ENCODE measurements at regions not wholly inside any gene's neighbourhood (a gene's known extent, or its start where the extent isn't known, plus 50 kb on each side); places are given as distances from the start of the nearest gene placed in this dataset.

DNA sequence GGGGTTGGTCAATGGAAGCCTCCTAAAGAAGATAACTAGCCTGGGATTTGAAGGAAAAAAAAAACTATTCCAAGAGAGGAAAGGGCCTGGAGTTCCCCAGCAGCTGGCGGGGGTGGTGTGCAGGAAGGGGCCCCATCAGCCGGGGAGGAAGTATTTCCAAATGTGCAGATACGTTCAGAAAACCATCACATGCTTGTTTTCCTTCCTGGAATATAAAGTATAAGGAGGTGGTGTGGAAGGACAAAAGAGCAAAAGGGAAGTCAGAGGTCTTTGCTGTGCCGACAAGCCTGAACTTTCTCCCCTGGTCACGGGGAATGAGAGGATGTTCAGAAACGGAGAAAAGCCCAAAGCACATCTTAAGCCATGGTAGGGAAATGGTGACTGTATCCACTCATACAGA is 72.0 kb upstream of the BACE2 start:
- H3K27me3 Mint-ChIP-seq (ENCODE audit: low read depth, unreplicated experiment), result no peaks in the 10 kb centered on the region
- H3K4me3 Mint-ChIP-seq (ENCODE audit: unreplicated experiment), result no peak overlapping the region
- H3K4me1 ChIP-seq (ENCODE audit: insufficient read depth, low read length), result no peaks in the 10 kb centered on the region

DNA sequence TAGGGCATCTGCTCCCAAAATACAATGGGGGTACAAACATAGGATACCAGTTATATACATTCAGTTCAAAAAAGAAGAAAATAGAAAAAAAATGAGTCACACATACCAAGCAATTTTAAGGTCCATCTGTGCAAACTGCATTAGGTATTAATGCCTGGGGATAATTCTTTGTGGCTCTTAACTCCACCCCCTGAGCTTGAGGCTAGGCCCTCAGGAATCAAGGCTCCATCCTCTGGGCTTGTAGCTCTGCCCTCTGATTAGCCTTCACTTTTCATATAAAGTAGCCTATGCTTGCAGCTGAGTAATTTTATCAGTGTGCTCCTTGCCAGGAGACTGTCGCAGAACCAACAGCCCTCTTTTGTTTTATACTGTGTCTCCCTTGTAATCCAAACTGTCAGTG is 69.9 kb upstream of the BACE2 start:
- no peaks in the 10 kb centered on the region for H3K27me3 ChIP-seq (ENCODE audit: insufficient read depth, low read length)
- H3K27ac Mint-ChIP-seq (ENCODE audit: unreplicated experiment), result no peak overlapping the region
- H3K4me1 ChIP-seq (ENCODE audit: insufficient read depth, low read length), result no peaks in the 10 kb centered on the region
- H3K27me3 Mint-ChIP-seq (ENCODE audit: low read depth, unreplicated experiment), result no peaks in the 10 kb centered on the region
- no peak overlapping the region for H3K27ac ChIP-seq (ENCODE audit: low read depth, low read length)
- TF ChIP-seq, protein P1, sequence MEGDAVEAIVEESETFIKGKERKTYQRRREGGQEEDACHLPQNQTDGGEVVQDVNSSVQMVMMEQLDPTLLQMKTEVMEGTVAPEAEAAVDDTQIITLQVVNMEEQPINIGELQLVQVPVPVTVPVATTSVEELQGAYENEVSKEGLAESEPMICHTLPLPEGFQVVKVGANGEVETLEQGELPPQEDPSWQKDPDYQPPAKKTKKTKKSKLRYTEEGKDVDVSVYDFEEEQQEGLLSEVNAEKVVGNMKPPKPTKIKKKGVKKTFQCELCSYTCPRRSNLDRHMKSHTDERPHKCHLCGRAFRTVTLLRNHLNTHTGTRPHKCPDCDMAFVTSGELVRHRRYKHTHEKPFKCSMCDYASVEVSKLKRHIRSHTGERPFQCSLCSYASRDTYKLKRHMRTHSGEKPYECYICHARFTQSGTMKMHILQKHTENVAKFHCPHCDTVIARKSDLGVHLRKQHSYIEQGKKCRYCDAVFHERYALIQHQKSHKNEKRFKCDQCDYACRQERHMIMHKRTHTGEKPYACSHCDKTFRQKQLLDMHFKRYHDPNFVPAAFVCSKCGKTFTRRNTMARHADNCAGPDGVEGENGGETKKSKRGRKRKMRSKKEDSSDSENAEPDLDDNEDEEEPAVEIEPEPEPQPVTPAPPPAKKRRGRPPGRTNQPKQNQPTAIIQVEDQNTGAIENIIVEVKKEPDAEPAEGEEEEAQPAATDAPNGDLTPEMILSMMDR (IDR thresholded peaks at IDR 0.05; ENCODE audit: insufficient read depth, low read depth, low read length), result no peak
- no peak for TF ChIP-seq EZH2 (IDR thresholded peaks at IDR 0.05; ENCODE audit: insufficient read depth, low read length)
- no peak for FAIRE-seq
- no peaks in the 10 kb centered on the region for H4K20me1 ChIP-seq (ENCODE audit: insufficient read depth, low read length)
- no peaks in the 10 kb centered on the region for H3K36me3 ChIP-seq (ENCODE audit: insufficient read depth, low read length)
- H2AFZ ChIP-seq (ENCODE audit: low read depth, low read length), result no peak overlapping the region
- H3K36me3 Mint-ChIP-seq (ENCODE audit: low read depth, unreplicated experiment), result no peaks in the 10 kb centered on the region
- H3K4me2 ChIP-seq (ENCODE audit: low read length), result no peak overlapping the region
- DNase-seq (ENCODE audit: low read depth), result no peak
- H3K9me3 Mint-ChIP-seq (ENCODE audit: unreplicated experiment), result peaks cover 5% of the 10 kb centered on the region
- H3K9ac ChIP-seq (ENCODE audit: low read length), result no peak overlapping the region
- H3K79me2 ChIP-seq (ENCODE audit: insufficient read depth, low read length), result no peaks in the 10 kb centered on the region
- H3K4me3 ChIP-seq (ENCODE audit: insufficient read depth, low read depth, low read length), result no peak overlapping the region
- no peaks in the 10 kb centered on the region for H3K4me1 Mint-ChIP-seq (ENCODE audit: low read depth, unreplicated experiment)
- H3K9me3 ChIP-seq (ENCODE audit: insufficient read depth, low read depth, low read length), result peaks cover 3% of the 10 kb centered on the region
- H3K4me3 Mint-ChIP-seq (ENCODE audit: unreplicated experiment), result no peak overlapping the region

More for the DNA sequence above, 72.0 kb upstream of the BACE2 start:
- Histone ChIP-seq H2AFZ (ENCODE audit: low read depth, low read length) (no peak overlapping the region), H3K9me3 (ENCODE audit: insufficient read depth, low read depth, low read length) (peaks cover 3% of the 10 kb centered on the region), H3K79me2 (ENCODE audit: insufficient read depth, low read length) (no peaks in the 10 kb centered on the region), H3K4me3 (ENCODE audit: insufficient read depth, low read depth, low read length) (no peak overlapping the region), H3K4me2 (ENCODE audit: low read length) (no peak overlapping the region), H4K20me1 (ENCODE audit: insufficient read depth, low read length) (no peaks in the 10 kb centered on the region), H3K36me3 (ENCODE audit: insufficient read depth, low read length) (no peaks in the 10 kb centered on the region), H3K9ac (ENCODE audit: low read length) (no peak overlapping the region), H3K27ac (ENCODE audit: low read depth, low read length) (no peak overlapping the region), H3K27me3 (ENCODE audit: insufficient read depth, low read length) (no peaks in the 10 kb centered on the region)
- Mint-ChIP-seq H3K36me3 (ENCODE audit: low read depth, unreplicated experiment) (no peaks in the 10 kb centered on the region), H3K27ac (ENCODE audit: unreplicated experiment) (no peak overlapping the region), H3K9me3 (ENCODE audit: unreplicated experiment) (peaks cover 5% of the 10 kb centered on the region), H3K4me1 (ENCODE audit: low read depth, unreplicated experiment) (no peaks in the 10 kb centered on the region)
- FAIRE-seq, result no peak
- no peak for DNase-seq (ENCODE audit: low read depth)
- TF ChIP-seq, protein P1 (IDR thresholded peaks at IDR 0.05; ENCODE audit: insufficient read depth, low read depth, low read length), result no peak
- TF ChIP-seq EZH2 (IDR thresholded peaks at IDR 0.05; ENCODE audit: insufficient read depth, low read length), result no peak

DNA sequence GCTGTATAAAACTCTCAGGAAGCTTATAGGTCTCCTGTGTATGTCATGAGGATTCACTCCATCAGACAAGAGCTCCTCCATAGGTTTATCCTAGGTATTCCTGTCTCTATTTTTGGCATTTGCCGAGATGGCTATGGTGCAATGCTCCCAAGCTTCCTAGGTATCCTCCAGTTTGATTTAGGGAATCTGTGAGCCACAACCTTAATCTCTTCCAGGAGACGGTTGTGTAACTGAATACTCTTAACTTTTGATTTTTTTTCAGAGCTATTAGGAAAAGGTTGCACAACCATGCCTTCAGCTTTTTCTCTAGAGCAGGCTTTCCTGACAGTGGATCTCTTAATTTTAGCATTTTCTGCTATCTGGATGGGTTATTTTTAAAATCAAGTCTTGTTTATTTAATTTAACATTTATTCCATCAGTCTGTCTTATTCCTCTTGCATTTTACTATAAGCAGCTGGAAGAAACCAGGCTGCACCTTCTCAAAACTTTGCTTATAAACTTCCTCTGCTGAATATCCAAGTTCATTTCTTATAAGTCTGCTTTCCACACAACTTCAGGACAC is 69.4 kb upstream of the BACE2 start:
- FAIRE-seq (no peak), DNase-seq (ENCODE audit: low read depth) (no peak)
- H3K4me2 ChIP-seq (ENCODE audit: low read length), result no peak overlapping the region
- Mint-ChIP-seq H3K4me1 (ENCODE audit: low read depth, unreplicated experiment) (no peaks in the 10 kb centered on the region), H3K27me3 (ENCODE audit: low read depth, unreplicated experiment) (no peaks in the 10 kb centered on the region), H3K36me3 (ENCODE audit: low read depth, unreplicated experiment) (no peaks in the 10 kb centered on the region), H3K4me3 (ENCODE audit: unreplicated experiment) (no peak overlapping the region), H3K9me3 (ENCODE audit: unreplicated experiment) (peaks cover 5% of the 10 kb centered on the region), H3K27ac (ENCODE audit: unreplicated experiment) (no peak overlapping the region)
- H3K27me3 ChIP-seq (ENCODE audit: insufficient read depth, low read length), result no peaks in the 10 kb centered on the region
- no peaks in the 10 kb centered on the region for H3K79me2 ChIP-seq (ENCODE audit: insufficient read depth, low read length)
- no peaks in the 10 kb centered on the region for H3K36me3 ChIP-seq (ENCODE audit: insufficient read depth, low read length)
- no peak overlapping the region for H3K27ac ChIP-seq (ENCODE audit: low read depth, low read length)
- no peaks in the 10 kb centered on the region for H4K20me1 ChIP-seq (ENCODE audit: insufficient read depth, low read length)
- peaks cover 3% of the 10 kb centered on the region for H3K9me3 ChIP-seq (ENCODE audit: insufficient read depth, low read depth, low read length)
- TF ChIP-seq, protein P1 (IDR thresholded peaks at IDR 0.05; ENCODE audit: insufficient read depth, low read depth, low read length), result no peak
- no peak for TF ChIP-seq EZH2 (IDR thresholded peaks at IDR 0.05; ENCODE audit: insufficient read depth, low read length)
- H2AFZ ChIP-seq (ENCODE audit: low read depth, low read length), result no peak overlapping the region
- H3K4me1 ChIP-seq (ENCODE audit: insufficient read depth, low read length), result no peaks in the 10 kb centered on the region
- H3K9ac ChIP-seq (ENCODE audit: low read length), result no peak overlapping the region
- H3K4me3 ChIP-seq (ENCODE audit: insufficient read depth, low read depth, low read length), result no peak overlapping the region

All from astrocyte (in vitro differentiated cells and primary cell).